ENCODE measurements at regions not wholly inside any gene's neighbourhood (a gene's known extent, or its start where the extent isn't known, plus 50 kb on each side); places are given as distances from the start of the nearest gene placed in this dataset.

GRCh38 chr2:41644936-41645335, 402.9 kb upstream of the PKDCC start:
- Histone ChIP-seq H3K79me2 (ENCODE audit: low read depth) (no peaks in the 10 kb centered on the region), H3K4me2 (no peak overlapping the region), H3K4me3 (no peak overlapping the region), H3K9me2 (ENCODE audit: insufficient read depth) (no peaks in the 10 kb centered on the region), H3K27ac (no peak overlapping the region), H4K20me1 (ENCODE audit: insufficient read depth) (no peaks in the 10 kb centered on the region), H3K36me3 (ENCODE audit: low read depth) (no peaks in the 10 kb centered on the region), H3K9me3 (ENCODE audit: insufficient read depth, low read depth) (no peaks in the 10 kb centered on the region), H3K4me1 (replicated peaks; ENCODE audit: insufficient read depth) (no peaks in the 10 kb centered on the region), H3K27me3 (ENCODE audit: insufficient read depth, low read depth) (no peaks in the 10 kb centered on the region), H3F3A (ENCODE audit: insufficient read depth, low read depth) (no peaks in the 10 kb centered on the region), H2AFZ (no peak overlapping the region)
- no peak for DNase-seq
- BruUV-seq (replicated peaks) = no TSS peak
- intact Hi-C loops (cut with micrococcal nuclease; ENCODE audit: unreplicated experiment) = no loop called here
- TF ChIP-seq, protein P1, sequence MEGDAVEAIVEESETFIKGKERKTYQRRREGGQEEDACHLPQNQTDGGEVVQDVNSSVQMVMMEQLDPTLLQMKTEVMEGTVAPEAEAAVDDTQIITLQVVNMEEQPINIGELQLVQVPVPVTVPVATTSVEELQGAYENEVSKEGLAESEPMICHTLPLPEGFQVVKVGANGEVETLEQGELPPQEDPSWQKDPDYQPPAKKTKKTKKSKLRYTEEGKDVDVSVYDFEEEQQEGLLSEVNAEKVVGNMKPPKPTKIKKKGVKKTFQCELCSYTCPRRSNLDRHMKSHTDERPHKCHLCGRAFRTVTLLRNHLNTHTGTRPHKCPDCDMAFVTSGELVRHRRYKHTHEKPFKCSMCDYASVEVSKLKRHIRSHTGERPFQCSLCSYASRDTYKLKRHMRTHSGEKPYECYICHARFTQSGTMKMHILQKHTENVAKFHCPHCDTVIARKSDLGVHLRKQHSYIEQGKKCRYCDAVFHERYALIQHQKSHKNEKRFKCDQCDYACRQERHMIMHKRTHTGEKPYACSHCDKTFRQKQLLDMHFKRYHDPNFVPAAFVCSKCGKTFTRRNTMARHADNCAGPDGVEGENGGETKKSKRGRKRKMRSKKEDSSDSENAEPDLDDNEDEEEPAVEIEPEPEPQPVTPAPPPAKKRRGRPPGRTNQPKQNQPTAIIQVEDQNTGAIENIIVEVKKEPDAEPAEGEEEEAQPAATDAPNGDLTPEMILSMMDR (conservative IDR thresholded peaks at IDR 0.05) = no peak
- no peak for TF ChIP-seq EZH2 (IDR thresholded peaks at IDR 0.05; ENCODE audit: low read depth)
- POLR2A ChIA-PET (ENCODE audit: unreplicated experiment) = no interaction called here
- CTCF ChIA-PET = no interaction called here

GRCh38 chr2:41647468-41648050, 400.3 kb upstream of the PKDCC start:
- no peak for DNase-seq
- Histone ChIP-seq H3K9me2 (ENCODE audit: insufficient read depth) (no peaks in the 10 kb centered on the region), H3F3A (ENCODE audit: insufficient read depth, low read depth) (no peaks in the 10 kb centered on the region), H3K4me1 (replicated peaks; ENCODE audit: insufficient read depth) (no peaks in the 10 kb centered on the region), H3K9me3 (ENCODE audit: insufficient read depth, low read depth) (no peaks in the 10 kb centered on the region), H3K4me2 (no peak overlapping the region), H2AFZ (no peak overlapping the region), H3K27me3 (ENCODE audit: insufficient read depth, low read depth) (no peaks in the 10 kb centered on the region), H3K27ac (no peak overlapping the region), H3K4me3 (no peak overlapping the region), H3K36me3 (ENCODE audit: low read depth) (no peaks in the 10 kb centered on the region), H3K79me2 (ENCODE audit: low read depth) (no peaks in the 10 kb centered on the region), H4K20me1 (ENCODE audit: insufficient read depth) (no peaks in the 10 kb centered on the region)
- ChIA-PET POLR2A (ENCODE audit: unreplicated experiment) (no interaction called here), CTCF (no interaction called here)
- TF ChIP-seq, protein P1 (conservative IDR thresholded peaks at IDR 0.05) = no peak
- TF ChIP-seq EZH2 (IDR thresholded peaks at IDR 0.05; ENCODE audit: low read depth) = no peak
- intact Hi-C loops (cut with micrococcal nuclease; ENCODE audit: unreplicated experiment) = no loop called here
- BruUV-seq (replicated peaks) = no TSS peak

GRCh38 chr2:41657226-41657625, 390.6 kb upstream of the PKDCC start:
- Histone ChIP-seq H3K27ac (no peak overlapping the region), H3K9me3 (ENCODE audit: insufficient read depth, low read depth) (no peaks in the 10 kb centered on the region), H3K4me1 (replicated peaks; ENCODE audit: insufficient read depth) (no peaks in the 10 kb centered on the region), H3F3A (ENCODE audit: insufficient read depth, low read depth) (no peaks in the 10 kb centered on the region), H3K9me2 (ENCODE audit: insufficient read depth) (no peaks in the 10 kb centered on the region), H3K36me3 (ENCODE audit: low read depth) (no peaks in the 10 kb centered on the region), H3K79me2 (ENCODE audit: low read depth) (no peaks in the 10 kb centered on the region), H2AFZ (no peak overlapping the region), H3K4me3 (no peak overlapping the region), H4K20me1 (ENCODE audit: insufficient read depth) (no peaks in the 10 kb centered on the region), H3K27me3 (ENCODE audit: insufficient read depth, low read depth) (no peaks in the 10 kb centered on the region), H3K4me2 (no peak overlapping the region)
- CTCF ChIA-PET = no interaction called here
- TF ChIP-seq, protein P1 (conservative IDR thresholded peaks at IDR 0.05) = no peak
- no peak for TF ChIP-seq EZH2 (IDR thresholded peaks at IDR 0.05; ENCODE audit: low read depth)
- no peak for DNase-seq
- no TSS peak for BruUV-seq (replicated peaks)
- POLR2A ChIA-PET (ENCODE audit: unreplicated experiment) = no interaction called here
- intact Hi-C loops (cut with micrococcal nuclease; ENCODE audit: unreplicated experiment) = no loop called here

All from PC-9 (cell line).